ENCODE measurements at regions not wholly inside any gene's neighbourhood (a gene's known extent, or its start where the extent isn't known, plus 50 kb on each side); places are given as distances from the start of the nearest gene placed in this dataset.

- no peak for DNase-seq
Measured at GRCh38 chr7:3197567-3198213, 103.4 kb upstream of the SDK1 start.

GRCh38 chr7:3198316-3198715 is 102.7 kb upstream of the SDK1 start:
- DNase-seq = no peak

GRCh38 chr7:3200504-3200903 is 100.5 kb upstream of the SDK1 start:
- peak; percentile 22 for DNase-seq

- DNase-seq = no peak
Measured at GRCh38 chr7:3201306-3201705, 99.7 kb upstream of the SDK1 start.

GRCh38 chr7:3201937-3202710 is 98.9 kb upstream of the SDK1 start:
- DNase-seq = no peak

GRCh38 chr7:3204526-3204925 is 96.5 kb upstream of the SDK1 start:
- no peak for DNase-seq

- DNase-seq = no peak
Measured at GRCh38 chr7:3206101-3206500, 95.0 kb upstream of the SDK1 start.

GRCh38 chr7:3206771-3207191 is 94.3 kb upstream of the SDK1 start:
- DNase-seq = no peak

GRCh38 chr7:3207387-3207902 is 93.6 kb upstream of the SDK1 start:
- DNase-seq = no peak

GRCh38 chr7:3210531-3210930 is 90.5 kb upstream of the SDK1 start:
- DNase-seq = no peak

- DNase-seq = no peak
Measured at GRCh38 chr7:3214090-3214413, 87.0 kb upstream of the SDK1 start.

- no peak for DNase-seq
Measured at GRCh38 chr7:3215624-3216585, 85.1 kb upstream of the SDK1 start.

GRCh38 chr7:3217166-3217565 is 83.9 kb upstream of the SDK1 start:
- DNase-seq = no peak

GRCh38 chr7:3218411-3219225 is 82.4 kb upstream of the SDK1 start:
- no peak for DNase-seq

- no peak for DNase-seq
Measured at GRCh38 chr7:3229904-3230470, 71.1 kb upstream of the SDK1 start.

GRCh38 chr7:3230908-3231307 is 70.1 kb upstream of the SDK1 start:
- DNase-seq = no peak

GRCh38 chr7:3232228-3232627 is 68.8 kb upstream of the SDK1 start:
- DNase-seq = no peak

- DNase-seq = no peak
Measured at GRCh38 chr7:3233301-3233700, 67.8 kb upstream of the SDK1 start.

GRCh38 chr7:3234051-3234450 is 67.0 kb upstream of the SDK1 start:
- no peak for DNase-seq

GRCh38 chr7:3234851-3235250 is 66.2 kb upstream of the SDK1 start:
- DNase-seq = no peak

- no peak for DNase-seq
Measured at GRCh38 chr7:3235322-3235721, 65.7 kb upstream of the SDK1 start.

GRCh38 chr7:3236268-3236667 is 64.8 kb upstream of the SDK1 start:
- no peak for DNase-seq
